ENCODE measurements at regions not wholly inside any gene's neighbourhood (a gene's known extent, or its start where the extent isn't known, plus 50 kb on each side); places are given as distances from the start of the nearest gene placed in this dataset.

DNA sequence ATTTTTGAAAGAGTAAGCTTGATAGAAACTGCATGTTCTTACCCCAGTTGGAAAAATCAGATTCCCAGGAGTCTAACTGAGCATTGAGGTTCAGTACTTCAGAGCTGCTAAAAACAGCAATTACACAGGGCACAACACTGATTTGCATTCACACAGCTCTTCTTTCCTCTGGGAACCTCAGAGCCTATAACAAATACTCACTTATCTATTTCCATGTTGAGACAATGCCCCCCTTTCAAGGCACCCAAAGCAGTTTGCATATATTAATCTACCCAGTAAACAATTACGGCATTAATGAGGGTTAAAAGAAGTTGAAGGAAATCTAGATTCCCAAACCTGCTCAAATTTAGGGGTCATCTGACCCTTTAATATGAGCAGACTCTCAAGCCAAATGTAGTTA is 126.9 kb upstream of the SLC35F3 start:
- Histone ChIP-seq H3K9me3 (ENCODE audit: control extremely low read depth in 1 of 3, control insufficient read depth in 2 of 3, insufficient read depth in 1 of 3, low read length in 2 of 3) (peaks cover 0 to 7% (median 2%) of the 10 kb centered on the region in 3 donors), H3K36me3 (replicated peaks in 1 of 2; ENCODE audit: control extremely low read depth in 1 of 2, control insufficient read depth in 1 of 2, extremely low read depth in 1 of 2, insufficient read depth in 2 of 2, low read length in 1 of 2) (no peaks in the 10 kb centered on the region), H3K4me2 (replicated peaks; ENCODE audit: low read depth, low read length, poor library complexity, severe bottlenecking) (no peak overlapping the region), H3K79me2 (ENCODE audit: control insufficient read depth, insufficient read depth, low read length) (no peaks in the 10 kb centered on the region), H3K9ac (ENCODE audit: low read length) (no peak overlapping the region), H2AFZ (ENCODE audit: insufficient read depth, low read depth, low read length, poor library complexity, severe bottlenecking) (no peak overlapping the region), H3K27ac (ENCODE audit: low read length in 2 of 2) (no peak overlapping the region), H4K20me1 (ENCODE audit: control insufficient read depth, insufficient read depth, low read length, poor library complexity, severe bottlenecking) (no peaks in the 10 kb centered on the region), H3K27me3 (replicated peaks in 1 of 4; ENCODE audit: control extremely low read depth in 1 of 4, control insufficient read depth in 3 of 4, insufficient read depth in 4 of 4, low read length in 3 of 4) (no peaks in the 10 kb centered on the region), H3K4me1 (ENCODE audit: control insufficient read depth in 2 of 2, insufficient read depth in 2 of 2, low read length in 2 of 2) (no peaks in the 10 kb centered on the region), H3K4me3 (ENCODE audit: control extremely low read depth in 1 of 5, extremely low read depth in 1 of 5, insufficient read depth in 1 of 5, low read depth in 2 of 5, low read length in 4 of 5) (no peak overlapping the region)
- ChIA-PET POLR2A (no interaction called here), CTCF (no interaction called here)
- Mint-ChIP-seq H3K27me3 (peaks cover 7% of the 10 kb centered on the region), H3K9me3 (ENCODE audit: insufficient read depth) (peaks cover 5% of the 10 kb centered on the region), H3K4me1 (no peaks in the 10 kb centered on the region), H3K27ac (no peak overlapping the region), H3K4me3 (no peak overlapping the region)
- intact Hi-C loops (cut with micrococcal nuclease), result no loop called here
- ATAC-seq (ENCODE audit: low read depth), result no peak
- DNase-seq, result no peak
- no peak for TF ChIP-seq EZH2 (IDR thresholded peaks at IDR 0.05; ENCODE audit: borderline replicate concordance, insufficient read depth, low read depth, low read length, poor library complexity, severe bottlenecking)
- TF ChIP-seq, protein P1, sequence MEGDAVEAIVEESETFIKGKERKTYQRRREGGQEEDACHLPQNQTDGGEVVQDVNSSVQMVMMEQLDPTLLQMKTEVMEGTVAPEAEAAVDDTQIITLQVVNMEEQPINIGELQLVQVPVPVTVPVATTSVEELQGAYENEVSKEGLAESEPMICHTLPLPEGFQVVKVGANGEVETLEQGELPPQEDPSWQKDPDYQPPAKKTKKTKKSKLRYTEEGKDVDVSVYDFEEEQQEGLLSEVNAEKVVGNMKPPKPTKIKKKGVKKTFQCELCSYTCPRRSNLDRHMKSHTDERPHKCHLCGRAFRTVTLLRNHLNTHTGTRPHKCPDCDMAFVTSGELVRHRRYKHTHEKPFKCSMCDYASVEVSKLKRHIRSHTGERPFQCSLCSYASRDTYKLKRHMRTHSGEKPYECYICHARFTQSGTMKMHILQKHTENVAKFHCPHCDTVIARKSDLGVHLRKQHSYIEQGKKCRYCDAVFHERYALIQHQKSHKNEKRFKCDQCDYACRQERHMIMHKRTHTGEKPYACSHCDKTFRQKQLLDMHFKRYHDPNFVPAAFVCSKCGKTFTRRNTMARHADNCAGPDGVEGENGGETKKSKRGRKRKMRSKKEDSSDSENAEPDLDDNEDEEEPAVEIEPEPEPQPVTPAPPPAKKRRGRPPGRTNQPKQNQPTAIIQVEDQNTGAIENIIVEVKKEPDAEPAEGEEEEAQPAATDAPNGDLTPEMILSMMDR (IDR thresholded peaks at IDR 0.05), result no peak
- WGBS (ENCODE audit: insufficient coverage), result no CpG with 5 or more reads among the region's 1 CpG

DNA sequence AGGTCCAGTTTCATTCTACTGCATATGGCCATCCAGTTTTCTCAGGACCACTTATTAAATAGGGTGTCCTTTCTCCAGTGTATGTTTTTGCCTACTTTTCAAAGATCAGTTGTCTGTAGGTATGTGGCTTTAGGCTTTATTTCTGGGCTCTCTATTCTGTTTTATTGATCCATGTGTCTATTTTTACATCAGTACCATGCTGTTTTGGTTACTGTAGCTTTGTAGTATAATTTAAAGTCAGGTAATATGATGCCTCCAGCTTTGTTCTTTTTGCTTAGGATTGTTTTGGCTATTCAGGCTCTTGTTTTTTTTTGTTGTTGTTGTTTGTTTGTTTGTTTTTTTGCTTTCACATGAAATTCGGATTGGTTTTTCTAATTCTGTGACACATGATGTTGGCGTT is 124.4 kb upstream of the SLC35F3 start:
- intact Hi-C loops (cut with micrococcal nuclease), result no loop called here
- 88% methylated on average over 2 of the region's 2 CpGs for WGBS (ENCODE audit: insufficient coverage)

More for the DNA sequence above, 124.4 kb upstream of the SLC35F3 start:
- H3K27ac Mint-ChIP-seq, result no peak overlapping the region
- no peak overlapping the region for H3K4me3 Mint-ChIP-seq
- ChIA-PET CTCF (interaction anchor here (1.6 kb wide), 1 partner anchor 13 kb away, joined by 5 read pairs; no protein-coding TSS in a partner anchor), POLR2A (no interaction called here)
- no peaks in the 10 kb centered on the region for H3K79me2 ChIP-seq (ENCODE audit: control insufficient read depth, insufficient read depth, low read length)
- no peak for ATAC-seq (ENCODE audit: low read depth)
- no peak for DNase-seq
- no peak overlapping the region for H2AFZ ChIP-seq (ENCODE audit: insufficient read depth, low read depth, low read length, poor library complexity, severe bottlenecking)
- H3K9me3 ChIP-seq (ENCODE audit: control extremely low read depth in 1 of 3, control insufficient read depth in 2 of 3, insufficient read depth in 1 of 3, low read length in 2 of 3), result peaks cover 0 to 7% (median 2%) of the 10 kb centered on the region in 3 donors
- no peaks in the 10 kb centered on the region for H3K27me3 ChIP-seq (replicated peaks in 1 of 4; ENCODE audit: control extremely low read depth in 1 of 4, control insufficient read depth in 3 of 4, insufficient read depth in 4 of 4, low read length in 3 of 4)
- H3K36me3 ChIP-seq (replicated peaks in 1 of 2; ENCODE audit: control extremely low read depth in 1 of 2, control insufficient read depth in 1 of 2, extremely low read depth in 1 of 2, insufficient read depth in 2 of 2, low read length in 1 of 2), result no peaks in the 10 kb centered on the region
- no peaks in the 10 kb centered on the region for H3K4me1 Mint-ChIP-seq
- no peaks in the 10 kb centered on the region for H4K20me1 ChIP-seq (ENCODE audit: control insufficient read depth, insufficient read depth, low read length, poor library complexity, severe bottlenecking)
- peaks cover 5% of the 10 kb centered on the region for H3K27me3 Mint-ChIP-seq
- H3K4me2 ChIP-seq (replicated peaks; ENCODE audit: low read depth, low read length, poor library complexity, severe bottlenecking), result no peak overlapping the region
- peaks cover 5% of the 10 kb centered on the region for H3K9me3 Mint-ChIP-seq (ENCODE audit: insufficient read depth)
- TF ChIP-seq, protein P1 (IDR thresholded peaks at IDR 0.05), result no peak
- no peak for TF ChIP-seq EZH2 (IDR thresholded peaks at IDR 0.05; ENCODE audit: borderline replicate concordance, insufficient read depth, low read depth, low read length, poor library complexity, severe bottlenecking)
- no peak overlapping the region for H3K9ac ChIP-seq (ENCODE audit: low read length)
- H3K27ac ChIP-seq (ENCODE audit: low read length in 2 of 2), result no peak overlapping the region
- no peak overlapping the region for H3K4me3 ChIP-seq (ENCODE audit: control extremely low read depth in 1 of 5, extremely low read depth in 1 of 5, insufficient read depth in 1 of 5, low read depth in 2 of 5, low read length in 4 of 5)
- H3K4me1 ChIP-seq (ENCODE audit: control insufficient read depth in 2 of 2, insufficient read depth in 2 of 2, low read length in 2 of 2), result no peaks in the 10 kb centered on the region

Measured in B cell (primary cell).